ENCODE measurements at regions not wholly inside any gene's neighbourhood (a gene's known extent, or its start where the extent isn't known, plus 50 kb on each side); places are given as distances from the start of the nearest gene placed in this dataset.

DNA sequence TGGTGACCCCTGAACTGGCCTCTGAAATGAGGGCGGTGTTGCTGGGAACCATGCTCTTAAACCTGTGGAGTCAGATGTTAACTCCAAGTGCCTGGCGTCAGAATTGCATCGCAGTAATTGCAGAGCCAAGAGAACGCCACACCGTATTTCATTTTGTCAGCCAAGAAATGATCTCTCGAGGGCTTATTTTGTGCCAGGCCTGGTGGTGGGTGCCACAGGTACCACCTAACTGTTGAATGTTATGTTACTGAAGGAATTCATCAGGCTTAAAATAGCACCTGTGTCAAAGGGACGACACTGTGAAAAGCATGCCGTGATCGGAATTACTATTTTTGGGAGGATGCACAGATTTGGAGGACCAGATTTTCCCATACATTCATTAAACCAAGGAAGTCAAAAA lies 51.9 kb upstream of the BAIAP2L1 start:
- TF ChIP-seq, protein P1, sequence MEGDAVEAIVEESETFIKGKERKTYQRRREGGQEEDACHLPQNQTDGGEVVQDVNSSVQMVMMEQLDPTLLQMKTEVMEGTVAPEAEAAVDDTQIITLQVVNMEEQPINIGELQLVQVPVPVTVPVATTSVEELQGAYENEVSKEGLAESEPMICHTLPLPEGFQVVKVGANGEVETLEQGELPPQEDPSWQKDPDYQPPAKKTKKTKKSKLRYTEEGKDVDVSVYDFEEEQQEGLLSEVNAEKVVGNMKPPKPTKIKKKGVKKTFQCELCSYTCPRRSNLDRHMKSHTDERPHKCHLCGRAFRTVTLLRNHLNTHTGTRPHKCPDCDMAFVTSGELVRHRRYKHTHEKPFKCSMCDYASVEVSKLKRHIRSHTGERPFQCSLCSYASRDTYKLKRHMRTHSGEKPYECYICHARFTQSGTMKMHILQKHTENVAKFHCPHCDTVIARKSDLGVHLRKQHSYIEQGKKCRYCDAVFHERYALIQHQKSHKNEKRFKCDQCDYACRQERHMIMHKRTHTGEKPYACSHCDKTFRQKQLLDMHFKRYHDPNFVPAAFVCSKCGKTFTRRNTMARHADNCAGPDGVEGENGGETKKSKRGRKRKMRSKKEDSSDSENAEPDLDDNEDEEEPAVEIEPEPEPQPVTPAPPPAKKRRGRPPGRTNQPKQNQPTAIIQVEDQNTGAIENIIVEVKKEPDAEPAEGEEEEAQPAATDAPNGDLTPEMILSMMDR (conservative IDR thresholded peaks at IDR 0.05; ENCODE audit: low read depth, low read length), result no peak
- TF ChIP-seq EZH2 (IDR thresholded peaks at IDR 0.05; ENCODE audit: borderline replicate concordance, low read depth, low read length, poor library complexity, severe bottlenecking), result no peak
- no peak overlapping the region for H3K4me3 ChIP-seq (ENCODE audit: low read depth, low read length, poor library complexity, severe bottlenecking)
- intact Hi-C loops (cut with micrococcal nuclease; ENCODE audit: unreplicated experiment), result no loop called here
- no peak overlapping the region for H3K27ac ChIP-seq (ENCODE audit: low read depth, low read length, poor library complexity, severe bottlenecking)
- ChIA-PET CTCF (no interaction called here), POLR2A (ENCODE audit: low non-redundant PET) (no interaction called here)
- H3K9me3 ChIP-seq (ENCODE audit: low read depth, low read length, poor library complexity, severe bottlenecking), result no peaks in the 10 kb centered on the region
- no peaks in the 10 kb centered on the region for H3K36me3 ChIP-seq (ENCODE audit: insufficient read depth, low read length, poor library complexity, severe bottlenecking)
- DNase-seq (ENCODE audit: low spot score), result no peak
- H3K27me3 ChIP-seq (replicated peaks; ENCODE audit: insufficient read depth, low read depth, low read length, poor library complexity), result no peaks in the 10 kb centered on the region
- BruUV-seq (replicated peaks), result no TSS peak
- no peaks in the 10 kb centered on the region for H3K4me1 ChIP-seq (ENCODE audit: insufficient read depth, low read length, poor library complexity, severe bottlenecking)

Data from A673 (cell line).